Gastroesophageal sphincter (tissue), 4 donors: ENCODE measurements at regions not wholly inside any gene's neighbourhood (a gene's known extent, or its start where the extent isn't known, plus 50 kb on each side); places are given as distances from the start of the nearest gene placed in this dataset.

Source experiments
- ATAC-seq: fragments of 150-250 bp; one replicate; pipeline ENCODE4 v1.9.1; 2016; ENCODE audit warnings: mild to moderate bottlenecking, moderate library complexity
- H3K27ac ChIP-seq, 4 donors: fragments of 200-600 bp; sonication (generic) in 3 of 4; 1 replicate in 3 of 4; 2 replicates in 1 of 4; pipeline ENCODE4 v1.5.1; 2016 to 2019
- H3K27me3 ChIP-seq: fragments of 200-600 bp; sonication (generic); one replicate; pipeline ENCODE4 v1.5.1; 2019
- H3K36me3 ChIP-seq, 2 donors: fragments of 200-600 bp; sonication (generic); one replicate each; pipeline ENCODE4 v1.5.1; 2019; ENCODE audit warnings: control low read depth in 1 of 2
- H3K4me1 ChIP-seq, 3 donors: fragments of 200-600 bp; sonication (generic); 1 replicate in 2 of 3; 2 replicates in 1 of 3; pipeline ENCODE4 v1.5.1; 2016 to 2019; ENCODE audit warnings: control low read depth in 2 of 3
- H3K4me3 ChIP-seq, 2 donors: fragments of 200-600 bp; sonication (generic); one replicate each; pipeline ENCODE4 v1.5.1; 2019; ENCODE audit warnings: mild to moderate bottlenecking in 1 of 2, moderate library complexity in 1 of 2
- H3K9me3 ChIP-seq, 3 donors: fragments of 200-600 bp; sonication (generic); one replicate each; pipeline ENCODE4 v1.5.1; 2017 to 2019; ENCODE audit warnings: control low read depth in 2 of 3
- EP300 ChIP-seq: sonication (generic); formaldehyde crosslinking; IDR thresholded peaks from one replicate; pipeline ENCODE4 v1.6.1; 2017; ENCODE audit warnings: antibody characterized with exemption, mild to moderate bottlenecking
- POLR2A ChIP-seq, 2 donors: fragments of 450-650 bp; IDR thresholded peaks; one replicate each; pipeline ENCODE4 v1.6.1; 2017; ENCODE audit warnings: antibody characterized with exemption in 2 of 2, mild to moderate bottlenecking in 2 of 2, moderate library complexity in 1 of 2
- POLR2AphosphoS5 ChIP-seq: sonication (generic); formaldehyde crosslinking; IDR thresholded peaks from one replicate; pipeline ENCODE4 v1.6.1; 2017; ENCODE audit warnings: antibody characterized with exemption
- WGBS, 2 donors: methylation state at CpG; one replicate each; pipeline ENCODE4 v1.1.5; 2018; ENCODE audit warnings: low coverage in 1 of 2; 5-methylcytosine and 5-hydroxymethylcytosine counted together
- TF ChIP-seq, protein P1 (sequence below), 4 experiments: fragments of 200-600 bp in 2 of 4; fragments of 450-650 bp in 2 of 4; sonication (generic) in 1 of 4; IDR thresholded peaks; one replicate each; pipeline ENCODE4 v1.5.1; 2017 to 2019; ENCODE audit warnings: antibody characterized with exemption in 4 of 4, mild to moderate bottlenecking in 2 of 4, moderate library complexity in 2 of 4

DNA sequence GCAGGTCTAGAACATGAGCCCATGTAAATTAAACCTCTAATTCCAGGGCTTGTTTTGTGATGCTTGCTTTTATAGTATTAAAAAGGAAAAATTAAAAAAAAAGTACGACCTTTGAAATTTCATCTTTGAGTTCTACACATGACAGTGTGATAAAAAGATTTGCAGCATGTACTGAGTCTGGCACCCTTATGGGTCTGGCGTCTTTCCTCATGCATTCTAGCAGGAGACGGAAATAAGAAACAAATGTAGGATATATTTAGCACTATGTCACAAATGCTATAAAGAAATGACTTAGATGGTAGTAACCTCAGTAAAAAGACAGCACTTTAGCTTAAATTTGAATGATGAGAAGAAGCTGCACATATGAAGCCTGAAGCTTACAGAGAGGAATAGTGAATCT lies 1474.3 kb upstream of the CDH6 start:
- no peak for TF ChIP-seq POLR2AphosphoS5
- TF ChIP-seq EP300, result no peak
- TF ChIP-seq, protein P1, sequence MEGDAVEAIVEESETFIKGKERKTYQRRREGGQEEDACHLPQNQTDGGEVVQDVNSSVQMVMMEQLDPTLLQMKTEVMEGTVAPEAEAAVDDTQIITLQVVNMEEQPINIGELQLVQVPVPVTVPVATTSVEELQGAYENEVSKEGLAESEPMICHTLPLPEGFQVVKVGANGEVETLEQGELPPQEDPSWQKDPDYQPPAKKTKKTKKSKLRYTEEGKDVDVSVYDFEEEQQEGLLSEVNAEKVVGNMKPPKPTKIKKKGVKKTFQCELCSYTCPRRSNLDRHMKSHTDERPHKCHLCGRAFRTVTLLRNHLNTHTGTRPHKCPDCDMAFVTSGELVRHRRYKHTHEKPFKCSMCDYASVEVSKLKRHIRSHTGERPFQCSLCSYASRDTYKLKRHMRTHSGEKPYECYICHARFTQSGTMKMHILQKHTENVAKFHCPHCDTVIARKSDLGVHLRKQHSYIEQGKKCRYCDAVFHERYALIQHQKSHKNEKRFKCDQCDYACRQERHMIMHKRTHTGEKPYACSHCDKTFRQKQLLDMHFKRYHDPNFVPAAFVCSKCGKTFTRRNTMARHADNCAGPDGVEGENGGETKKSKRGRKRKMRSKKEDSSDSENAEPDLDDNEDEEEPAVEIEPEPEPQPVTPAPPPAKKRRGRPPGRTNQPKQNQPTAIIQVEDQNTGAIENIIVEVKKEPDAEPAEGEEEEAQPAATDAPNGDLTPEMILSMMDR (IDR thresholded peaks at IDR 0.05), result no peak
- no peak for TF ChIP-seq POLR2A (IDR thresholded peaks at IDR 0.05)
- Histone ChIP-seq H3K4me3 (no peak overlapping the region), H3K9me3 (no peaks in the 10 kb centered on the region), H3K4me1 (no peaks in the 10 kb centered on the region), H3K36me3 (no peaks in the 10 kb centered on the region), H3K27me3 (no peaks in the 10 kb centered on the region), H3K27ac (no peak overlapping the region)
- ATAC-seq, result no peak
- WGBS, 2 donors, result 39 to 40% methylated on average over 3 of the region's 3 CpGs

DNA sequence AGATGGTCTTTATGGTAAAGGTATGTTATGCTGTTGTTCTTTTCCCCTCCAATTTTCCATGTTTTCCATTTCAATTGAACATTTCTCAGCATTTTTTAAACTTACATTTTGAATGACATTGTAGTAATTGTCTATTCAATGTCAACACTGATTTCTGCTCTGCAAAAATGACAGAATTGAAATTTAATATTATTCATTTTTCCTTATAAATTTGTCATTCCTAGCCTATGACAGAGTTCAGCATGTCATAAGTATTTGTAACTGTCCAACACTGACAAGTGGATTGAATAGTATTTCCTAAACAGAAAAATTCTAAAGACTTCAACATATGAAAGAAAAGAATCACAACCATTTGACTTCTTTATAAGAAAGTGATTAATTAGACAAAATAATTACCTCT lies 1478.3 kb upstream of the CDH6 start:
- TF ChIP-seq EP300, result no peak
- TF ChIP-seq, protein P1 (IDR thresholded peaks at IDR 0.05), result no peak
- TF ChIP-seq POLR2AphosphoS5, result no peak
- TF ChIP-seq POLR2A (IDR thresholded peaks at IDR 0.05), result no peak
- H3K9me3 ChIP-seq, result no peaks in the 10 kb centered on the region
- H3K27me3 ChIP-seq, result no peaks in the 10 kb centered on the region
- H3K4me1 ChIP-seq, result no peaks in the 10 kb centered on the region
- no peak overlapping the region for H3K27ac ChIP-seq
- H3K36me3 ChIP-seq, result no peaks in the 10 kb centered on the region
- H3K4me3 ChIP-seq, result no peak overlapping the region
- no peak for ATAC-seq

DNA sequence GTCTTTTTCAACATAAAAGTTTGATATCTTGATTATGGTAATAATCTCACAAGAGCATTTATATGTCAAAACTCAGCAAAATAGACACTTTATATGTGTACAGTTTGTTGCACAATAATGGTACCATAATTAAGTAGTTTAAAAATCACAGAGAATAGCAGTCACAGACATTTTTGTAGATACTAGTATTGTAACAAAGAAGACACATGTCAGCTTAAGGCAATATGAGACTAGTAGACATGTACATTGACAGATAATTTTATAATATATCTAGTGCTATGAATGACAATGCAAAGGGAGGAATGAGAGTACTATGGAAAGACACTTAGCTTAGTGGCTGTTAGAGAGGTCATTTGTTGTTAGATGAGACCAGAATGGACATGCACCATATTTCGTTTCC lies 1490.6 kb upstream of the CDH6 start:
- Histone ChIP-seq H3K4me3 (no peak overlapping the region), H3K4me1 (no peaks in the 10 kb centered on the region), H3K9me3 (peaks cover 0 to 8% (median 0%) of the 10 kb centered on the region in 3 donors), H3K36me3 (no peaks in the 10 kb centered on the region), H3K27ac (no peak overlapping the region), H3K27me3 (no peaks in the 10 kb centered on the region)
- no peak for ATAC-seq
- TF ChIP-seq POLR2A (IDR thresholded peaks at IDR 0.05), result no peak
- no peak for TF ChIP-seq EP300
- no peak for TF ChIP-seq POLR2AphosphoS5
- TF ChIP-seq, protein P1 (IDR thresholded peaks at IDR 0.05), result no peak
- 56 to 57% methylated on average over 1 of the region's 1 CpG for WGBS, 2 donors

DNA sequence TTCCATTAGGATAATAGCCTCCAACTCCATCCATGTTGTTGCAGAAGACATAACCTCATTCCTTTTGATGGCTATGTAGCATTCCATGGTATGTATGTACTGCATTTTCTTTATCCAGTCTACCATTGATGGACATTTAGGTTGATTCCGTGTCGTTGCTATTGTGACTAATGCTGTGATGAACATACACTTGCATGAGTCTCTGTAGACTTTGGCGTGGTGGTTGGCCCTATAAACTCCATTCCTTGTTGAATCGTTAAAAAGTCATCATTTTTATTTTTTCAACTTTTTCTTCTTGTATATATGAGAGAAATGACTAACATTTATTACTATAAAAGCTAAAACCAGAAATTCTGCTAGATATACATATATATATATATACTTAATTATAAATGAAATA lies 1491.9 kb upstream of the CDH6 start:
- no peaks in the 10 kb centered on the region for H3K36me3 ChIP-seq
- H3K4me3 ChIP-seq, result no peak overlapping the region
- no peaks in the 10 kb centered on the region for H3K4me1 ChIP-seq
- H3K27me3 ChIP-seq, result no peaks in the 10 kb centered on the region
- H3K9me3 ChIP-seq, result peaks cover 0 to 8% (median 0%) of the 10 kb centered on the region in 3 donors
- 91 to 92% methylated on average over 4 of the region's 4 CpGs for WGBS, 2 donors
- no peak overlapping the region for H3K27ac ChIP-seq
- ATAC-seq, result no peak
- TF ChIP-seq, protein P1 (IDR thresholded peaks at IDR 0.05), result no peak
- TF ChIP-seq POLR2A (IDR thresholded peaks at IDR 0.05) (no peak), EP300 (no peak), POLR2AphosphoS5 (no peak)

DNA sequence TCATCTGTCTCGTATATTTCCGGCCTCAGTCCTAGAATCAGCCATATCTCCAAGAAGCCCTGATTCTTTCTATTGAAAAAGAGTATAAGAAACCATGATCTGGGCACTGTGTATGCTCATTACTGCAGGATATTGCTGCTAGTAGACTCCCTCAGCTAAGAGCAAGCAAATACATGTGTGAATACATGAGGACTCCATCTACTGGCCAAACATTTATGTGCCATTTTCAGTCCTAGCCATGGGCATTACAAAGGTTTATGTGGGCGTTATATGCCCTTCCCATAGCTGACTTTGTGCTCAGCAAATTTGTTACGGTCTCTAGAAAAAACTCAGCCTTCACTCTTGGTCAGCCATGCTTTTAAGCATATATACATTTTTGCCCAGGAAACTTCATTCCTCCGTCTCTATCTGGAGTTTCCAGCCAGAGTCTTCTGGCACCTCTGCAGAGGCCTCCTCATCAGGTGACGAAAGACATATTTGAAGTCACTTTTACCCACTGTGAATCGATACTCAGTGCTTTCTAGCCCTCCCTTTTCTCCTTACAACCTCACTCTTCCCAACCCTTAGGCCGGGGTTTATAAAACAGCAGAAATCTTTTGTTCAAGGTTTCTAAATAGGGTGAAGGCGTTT lies 1495.6 kb upstream of the CDH6 start:
- TF ChIP-seq, protein P1 (IDR thresholded peaks at IDR 0.05), result no peak
- TF ChIP-seq POLR2A (IDR thresholded peaks at IDR 0.05) (no peak), POLR2AphosphoS5 (no peak), EP300 (no peak)
- no peak overlapping the region for H3K27ac ChIP-seq
- ATAC-seq, result no peak
- H3K4me3 ChIP-seq, result no peak overlapping the region
- no peaks in the 10 kb centered on the region for H3K27me3 ChIP-seq
- H3K4me1 ChIP-seq, result no peaks in the 10 kb centered on the region
- H3K9me3 ChIP-seq, result no peaks in the 10 kb centered on the region
- WGBS, 2 donors, result 63 to 84% methylated on average over 8 to 9 of the region's 9 CpGs
- no peaks in the 10 kb centered on the region for H3K36me3 ChIP-seq
